HEK293 (cell line): ENCODE measurements at regions not wholly inside any gene's neighbourhood (a gene's known extent, or its start where the extent isn't known, plus 50 kb on each side); places are given as distances from the start of the nearest gene placed in this dataset.

Experiments
- CTCF ChIA-PET: fragments of 350-600 bp; formaldehyde crosslinking; extraction: SDS; loops from one replicate; lab custom pipeline; 2021; ENCODE audit warnings: antibody characterized with exemption; lab: Yijun Ruan, JAX
- POLR2A ChIA-PET: fragments of 300-600 bp; formaldehyde crosslinking; extraction: SDS; loops from one replicate; lab custom pipeline; 2020; ENCODE audit warnings: antibody characterized with exemption, inconsistent platforms; lab: Yijun Ruan, JAX
- H3K27ac ChIP-seq: fragments of 200-500 bp; sonication (Bioruptor generic); 2 replicates; pipeline ENCODE4 v1.5.1; 2014; ENCODE audit warnings: low read depth, low read length, control low read depth, inconsistent platforms; ENCODE audit errors: extremely low read depth
- H3K36me3 ChIP-seq, 2 experiments: fragments of 200-500 bp in 1 of 2; sonication (Bioruptor generic) in 1 of 2; 1 replicate in 1 of 2; 2 replicates in 1 of 2; pipeline ENCODE4 v1.5.1; 2014 to 2017; ENCODE audit warnings: inconsistent platforms in 2 of 2, low read length in 2 of 2; ENCODE audit not compliant: control insufficient read depth in 2 of 2, insufficient read depth in 1 of 2
- H3K4me1 ChIP-seq: fragments of 200-500 bp; sonication (Bioruptor generic); 2 replicates; pipeline ENCODE4 v1.5.1; 2014; ENCODE audit warnings: mild to moderate bottlenecking, low read length, inconsistent platforms; ENCODE audit not compliant: control insufficient read depth, insufficient read depth
- H3K4me3 ChIP-seq: 2 replicates; pipeline ENCODE4 v1.5.1; 2011; ENCODE audit warnings: low read depth, mild to moderate bottlenecking, control low read depth, low read length, moderate library complexity
- H3K9me3 ChIP-seq: fragments of 200-500 bp; sonication (Bioruptor generic); 2 replicates; pipeline ENCODE4 v1.5.1; 2014; ENCODE audit warnings: low read depth, low read length, inconsistent platforms; ENCODE audit not compliant: control insufficient read depth, insufficient read depth
- AEBP2 ChIP-seq: fragments of 450-650 bp; formaldehyde crosslinking; IDR thresholded peaks from 2 replicates; pipeline ENCODE4 v1.5.1; 2016; ENCODE audit warnings: missing biosample characterization, missing genetic modification characterization, borderline replicate concordance
- BCL11A ChIP-seq: fragments of 450-650 bp; formaldehyde crosslinking; IDR thresholded peaks from 2 replicates; pipeline ENCODE4 v1.5.1; 2016; ENCODE audit warnings: low read depth, missing biosample characterization, missing genetic modification characterization
- HOXD13 ChIP-seq: sonication (generic); formaldehyde crosslinking; IDR thresholded peaks from 2 replicates; pipeline ENCODE4 v1.8.0; 2022; ENCODE audit warnings: missing genetic modification reagents, borderline replicate concordance
- SALL2 ChIP-seq: fragments of 450-650 bp; formaldehyde crosslinking; IDR thresholded peaks from 2 replicates; pipeline ENCODE4 v1.5.0; 2017; ENCODE audit warnings: missing biosample characterization, mild to moderate bottlenecking, missing genetic modification characterization, borderline replicate concordance
- ZBTB26 ChIP-seq: fragments of 450-650 bp; formaldehyde crosslinking; optimal IDR thresholded peaks from 2 replicates; pipeline ENCODE3; 2016; ENCODE audit warnings: missing biosample characterization, mild to moderate bottlenecking, missing genetic modification characterization
- ZFP41 ChIP-seq: fragments of 450-650 bp; formaldehyde crosslinking; IDR thresholded peaks from 2 replicates; pipeline ENCODE4 v1.5.1; 2016; ENCODE audit warnings: missing biosample characterization, missing genetic modification characterization, borderline replicate concordance
- ZNF121 ChIP-seq: fragments of 450-650 bp; formaldehyde crosslinking; IDR thresholded peaks from 2 replicates; pipeline ENCODE4 v1.5.1; 2016; ENCODE audit warnings: missing biosample characterization, missing genetic modification characterization
- ZNF148 ChIP-seq: fragments of 450-650 bp; formaldehyde crosslinking; IDR thresholded peaks from 2 replicates; pipeline ENCODE4 v1.5.0; 2017; ENCODE audit warnings: missing biosample characterization, missing genetic modification characterization, borderline replicate concordance
- ZNF157 ChIP-seq: fragments of 450-650 bp; formaldehyde crosslinking; IDR thresholded peaks from 2 replicates; pipeline ENCODE4 v1.5.1; 2016; ENCODE audit warnings: missing biosample characterization, missing genetic modification characterization
- ZNF2 ChIP-seq: fragments of 450-650 bp; formaldehyde crosslinking; IDR thresholded peaks from 2 replicates; pipeline ENCODE4 v1.5.1; 2016; ENCODE audit warnings: missing biosample characterization, missing genetic modification characterization
- ZNF239 ChIP-seq: fragments of 450-650 bp; formaldehyde crosslinking; IDR thresholded peaks from 2 replicates; pipeline ENCODE4 v1.5.1; 2016; ENCODE audit warnings: missing biosample characterization, missing genetic modification characterization
- ZNF311 ChIP-seq: fragments of 450-650 bp; formaldehyde crosslinking; IDR thresholded peaks from 2 replicates; pipeline ENCODE4 v1.5.1; 2017; ENCODE audit warnings: missing biosample characterization, missing genetic modification characterization, borderline replicate concordance
- ZNF544 ChIP-seq: fragments of 450-650 bp; formaldehyde crosslinking; IDR thresholded peaks from 2 replicates; pipeline ENCODE4 v1.5.0; 2017; ENCODE audit warnings: missing biosample characterization, missing genetic modification characterization
- ZNF571 ChIP-seq: fragments of 450-650 bp; formaldehyde crosslinking; IDR thresholded peaks from 2 replicates; pipeline ENCODE4 v1.5.0; 2017; ENCODE audit warnings: missing biosample characterization, missing genetic modification characterization
- ZNF785 ChIP-seq: fragments of 450-650 bp; formaldehyde crosslinking; IDR thresholded peaks from 2 replicates; pipeline ENCODE4 v1.5.1; 2016; ENCODE audit warnings: missing biosample characterization, missing genetic modification characterization
- TF ChIP-seq, protein P1 (sequence below): IDR thresholded peaks from 2 replicates; pipeline ENCODE4 v1.6.1; 2011; ENCODE audit warnings: mild to moderate bottlenecking, low read depth, low read length, borderline replicate concordance
- TF ChIP-seq, protein P2 (sequence below): fragments of 450-650 bp; formaldehyde crosslinking; IDR thresholded peaks from 2 replicates; pipeline ENCODE4 v1.5.1; 2016; ENCODE audit warnings: missing biosample characterization, missing genetic modification characterization
- TF ChIP-seq, protein P3 (sequence below): fragments of 450-650 bp; formaldehyde crosslinking; IDR thresholded peaks from 2 replicates; pipeline ENCODE4 v1.5.1; 2016; ENCODE audit warnings: missing biosample characterization, missing genetic modification characterization

GRCh38 chr5:8192840-8193239 lies 323.9 kb downstream of the MTRR start:
- no peak overlapping the region for H3K4me3 ChIP-seq

GRCh38 chr5:8196061-8196460 lies 327.1 kb downstream of the MTRR start:
- H3K9me3 ChIP-seq, result no peaks in the 10 kb centered on the region
- no peaks in the 10 kb centered on the region for H3K4me1 ChIP-seq
- no peak overlapping the region for H3K4me3 ChIP-seq
- no peak overlapping the region for H3K27ac ChIP-seq
- POLR2A ChIA-PET, result no interaction called here
- no peak for TF ChIP-seq ZNF2 (tag by site-specific recombination)
- no peak for TF ChIP-seq AEBP2 (tag by site-specific recombination)
- TF ChIP-seq, protein P1, sequence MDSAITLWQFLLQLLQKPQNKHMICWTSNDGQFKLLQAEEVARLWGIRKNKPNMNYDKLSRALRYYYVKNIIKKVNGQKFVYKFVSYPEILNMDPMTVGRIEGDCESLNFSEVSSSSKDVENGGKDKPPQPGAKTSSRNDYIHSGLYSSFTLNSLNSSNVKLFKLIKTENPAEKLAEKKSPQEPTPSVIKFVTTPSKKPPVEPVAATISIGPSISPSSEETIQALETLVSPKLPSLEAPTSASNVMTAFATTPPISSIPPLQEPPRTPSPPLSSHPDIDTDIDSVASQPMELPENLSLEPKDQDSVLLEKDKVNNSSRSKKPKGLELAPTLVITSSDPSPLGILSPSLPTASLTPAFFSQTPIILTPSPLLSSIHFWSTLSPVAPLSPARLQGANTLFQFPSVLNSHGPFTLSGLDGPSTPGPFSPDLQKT, result no peak
- TF ChIP-seq ZNF785 (tag by site-specific recombination), result no peak
- TF ChIP-seq ZNF121, result no peak
- CTCF ChIA-PET, result no interaction called here
- no peaks in the 10 kb centered on the region for H3K36me3 ChIP-seq

More at GRCh38 chr5:8192840-8193239, 323.9 kb downstream of the MTRR start:
- Histone ChIP-seq H3K27ac (no peak overlapping the region), H3K9me3 (no peaks in the 10 kb centered on the region), H3K36me3 (no peaks in the 10 kb centered on the region), H3K4me1 (no peaks in the 10 kb centered on the region)
- no peak for TF ChIP-seq ZFP41 (tag by site-specific recombination)
- TF ChIP-seq, protein P2, sequence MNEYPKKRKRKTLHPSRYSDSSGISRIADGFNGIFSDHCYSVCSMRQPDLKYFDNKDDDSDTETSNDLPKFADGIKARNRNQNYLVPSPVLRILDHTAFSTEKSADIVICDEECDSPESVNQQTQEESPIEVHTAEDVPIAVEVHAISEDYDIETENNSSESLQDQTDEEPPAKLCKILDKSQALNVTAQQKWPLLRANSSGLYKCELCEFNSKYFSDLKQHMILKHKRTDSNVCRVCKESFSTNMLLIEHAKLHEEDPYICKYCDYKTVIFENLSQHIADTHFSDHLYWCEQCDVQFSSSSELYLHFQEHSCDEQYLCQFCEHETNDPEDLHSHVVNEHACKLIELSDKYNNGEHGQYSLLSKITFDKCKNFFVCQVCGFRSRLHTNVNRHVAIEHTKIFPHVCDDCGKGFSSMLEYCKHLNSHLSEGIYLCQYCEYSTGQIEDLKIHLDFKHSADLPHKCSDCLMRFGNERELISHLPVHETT, result no peak
- ChIA-PET CTCF (no interaction called here), POLR2A (no interaction called here)

DNA sequence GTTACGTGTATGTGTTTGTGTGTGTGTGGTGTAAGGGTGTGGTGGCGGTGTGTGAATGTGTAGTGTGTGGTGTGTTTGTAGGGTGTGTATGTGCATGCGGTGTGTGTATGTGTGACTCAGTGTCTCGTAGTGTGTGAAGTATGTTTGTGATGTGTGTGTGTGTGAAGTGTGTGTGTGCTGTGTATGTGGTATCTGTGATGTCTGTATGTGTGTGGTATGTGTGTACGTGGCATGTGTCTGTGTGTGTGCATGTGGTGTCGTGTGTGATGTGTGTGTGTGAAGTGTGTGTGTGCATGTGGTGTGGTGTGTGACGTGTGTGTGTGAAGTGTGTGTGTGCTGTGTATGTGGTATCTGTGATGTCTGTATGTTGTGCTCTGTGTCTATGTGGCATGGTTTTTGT lies 339.4 kb downstream of the MTRR start:
- ChIA-PET POLR2A (no interaction called here), CTCF (no interaction called here)
- H3K4me3 ChIP-seq, result no peak overlapping the region
- H3K27ac ChIP-seq, result no peak overlapping the region
- H3K36me3 ChIP-seq, result no peaks in the 10 kb centered on the region
- H3K4me1 ChIP-seq, result no peaks in the 10 kb centered on the region
- no peaks in the 10 kb centered on the region for H3K9me3 ChIP-seq
- 0 out of 2 replicates have a peak, but pooled peaks have one; percentile 10 for TF ChIP-seq ZNF148 (tag by site-specific recombination)
- no peak for TF ChIP-seq BCL11A
- peak; percentile 17 for TF ChIP-seq ZBTB26 (tag by site-specific recombination)
- 0 out of 2 replicates have a peak, but pooled peaks have one; percentile 10 for TF ChIP-seq ZNF544 (tag by site-specific recombination)
- peak; percentile 26; the same call in 1 of the 2 replicates for TF ChIP-seq ZNF239
- TF ChIP-seq, protein P3, sequence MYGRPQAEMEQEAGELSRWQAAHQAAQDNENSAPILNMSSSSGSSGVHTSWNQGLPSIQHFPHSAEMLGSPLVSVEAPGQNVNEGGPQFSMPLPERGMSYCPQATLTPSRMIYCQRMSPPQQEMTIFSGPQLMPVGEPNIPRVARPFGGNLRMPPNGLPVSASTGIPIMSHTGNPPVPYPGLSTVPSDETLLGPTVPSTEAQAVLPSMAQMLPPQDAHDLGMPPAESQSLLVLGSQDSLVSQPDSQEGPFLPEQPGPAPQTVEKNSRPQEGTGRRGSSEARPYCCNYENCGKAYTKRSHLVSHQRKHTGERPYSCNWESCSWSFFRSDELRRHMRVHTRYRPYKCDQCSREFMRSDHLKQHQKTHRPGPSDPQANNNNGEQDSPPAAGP (tag by site-specific recombination), result no peak
- peak; percentile 21; the same call in 1 of the 2 replicates for TF ChIP-seq ZNF311 (tag by site-specific recombination)
- TF ChIP-seq ZNF571, result peak; percentile 72; the same call in 1 of the 2 replicates
- TF ChIP-seq HOXD13 (CRISPR knock-in tag), result 0 out of 2 replicates have a peak, but pooled peaks have one; percentile 42
- 0 out of 2 replicates have a peak, but pooled peaks have one; percentile 3 for TF ChIP-seq ZNF157
- 0 out of 2 replicates have a peak, but pooled peaks have one; percentile 59 for TF ChIP-seq SALL2 (tag by site-specific recombination)
